Left colon (tissue), 2 donors: ENCODE measurements at regions not wholly inside any gene's neighbourhood (a gene's known extent, or its start where the extent isn't known, plus 50 kb on each side); places are given as distances from the start of the nearest gene placed in this dataset.
A peak's percentile ranks its signal among the peaks of the same experiment; 100 is the strongest.

Experiments used
- ATAC-seq: fragments of 200-7000 bp; cut with Tn5 transposase; one replicate; pipeline ENCODE4 v1.9.1; 2020; ENCODE audit warnings: mild to moderate bottlenecking, moderate library complexity
- DNase-seq, 2 donors: peaks; one replicate each; pipeline ENCODE4 v3.0.0-alpha.2; 2020
- intact Hi-C, 2 donors: fragments of 100-400 bp; cut with DNase I in 1 of 2; cut with micrococcal nuclease in 1 of 2; formaldehyde crosslinking; loops; one replicate each; pipeline versions ENCODE4 v1.11.2 to v1.14.0; 2022; cut with DNase I, micrococcal nuclease
- donor health status: DM: no; HTN: no; CAD: no.
- donor health status: DM: yes; HTN: yes; CAD: no.

- intact Hi-C loops, result no loop called here
- DNase-seq, result no peak
- ATAC-seq, result no peak
Observed at GRCh38 chr18:57991552-57991951, 52.5 kb upstream of the NEDD4L start.

GRCh38 chr18:57989536-57989935 lies 54.5 kb upstream of the NEDD4L start:
- DNase-seq (no peak), ATAC-seq (no peak)
- intact Hi-C loops, result no loop called here

- intact Hi-C loops, result no loop called here
- no peak for DNase-seq
- ATAC-seq, result no peak
Observed at GRCh38 chr18:57984490-57985115, 59.4 kb upstream of the NEDD4L start.

- ATAC-seq (no peak), DNase-seq (no peak)
- intact Hi-C loops, result no loop called here
Observed at GRCh38 chr18:57983965-57984364, 60.1 kb upstream of the NEDD4L start.

- intact Hi-C loops, result no loop called here
- ATAC-seq (no peak), DNase-seq (no peak)
Observed at GRCh38 chr18:57983472-57983871, 60.6 kb upstream of the NEDD4L start.

- intact Hi-C loops, result no loop called here
- peak; percentile 67 for ATAC-seq
- no peak for DNase-seq
Observed at GRCh38 chr18:57982372-57983021, 61.5 kb upstream of the NEDD4L start.

- ATAC-seq (no peak), DNase-seq (no peak)
- intact Hi-C loops, result no loop called here
Observed at GRCh38 chr18:57981308-57982028, 62.6 kb upstream of the NEDD4L start.

GRCh38 chr18:57980573-57981307 lies 63.3 kb upstream of the NEDD4L start:
- intact Hi-C loops, result no loop called here
- ATAC-seq (no peak), DNase-seq (no peak)

- DNase-seq, result no peak
- ATAC-seq, result no peak
- intact Hi-C loops, result no loop called here
Observed at GRCh38 chr18:57976230-57976773, 67.7 kb upstream of the NEDD4L start.

- ATAC-seq (no peak), DNase-seq (no peak)
- intact Hi-C loops, result no loop called here
Observed at GRCh38 chr18:57975805-57976204, 68.2 kb upstream of the NEDD4L start.

- intact Hi-C loops, result no loop called here
- ATAC-seq (no peak), DNase-seq (no peak)
Observed at GRCh38 chr18:57974585-57975265, 69.3 kb upstream of the NEDD4L start.

GRCh38 chr18:57973889-57974288 lies 70.1 kb upstream of the NEDD4L start:
- ATAC-seq (no peak), DNase-seq (no peak)
- intact Hi-C loops, result no loop called here

GRCh38 chr18:57970356-57971095 lies 73.5 kb upstream of the NEDD4L start:
- ATAC-seq, result no peak
- intact Hi-C loops, result no loop called here
- peak in 1 of 2 donors; percentile 31 for DNase-seq

- DNase-seq, result no peak
- intact Hi-C loops, result loop anchor here in 1 of 2 donors (10.0 kb wide), 2 partner anchors 45 to 155 kb away; no protein-coding TSS in a partner anchor
Observed at GRCh38 chr18:57969824-57970223, 74.2 kb upstream of the NEDD4L start.

GRCh38 chr18:57965246-57965645 lies 78.8 kb upstream of the NEDD4L start:
- ATAC-seq (peak; percentile 96), DNase-seq (peak in 1 of 2 donors; percentile 43)
- intact Hi-C loops, result loop anchor here in 1 of 2 donors (10.0 kb wide), 2 partner anchors 50 to 160 kb away; no protein-coding TSS in a partner anchor

More at GRCh38 chr18:57969824-57970223, 74.2 kb upstream of the NEDD4L start:
- ATAC-seq, result no peak

- ATAC-seq, result no peak
- intact Hi-C loops, result loop anchor here in 1 of 2 donors (10.0 kb wide), 2 partner anchors 53 to 163 kb away; no protein-coding TSS in a partner anchor
- no peak for DNase-seq
Observed at GRCh38 chr18:57961876-57962505, 82.0 kb upstream of the NEDD4L start.

GRCh38 chr18:57961411-57961810 lies 82.6 kb upstream of the NEDD4L start:
- intact Hi-C loops, result loop anchor here in 1 of 2 donors (10.0 kb wide), 2 partner anchors 53 to 163 kb away; no protein-coding TSS in a partner anchor
- no peak for DNase-seq
- ATAC-seq, result no peak
